ENCODE measurements at regions not wholly inside any gene's neighbourhood (a gene's known extent, or its start where the extent isn't known, plus 50 kb on each side); places are given as distances from the start of the nearest gene placed in this dataset.

DNA sequence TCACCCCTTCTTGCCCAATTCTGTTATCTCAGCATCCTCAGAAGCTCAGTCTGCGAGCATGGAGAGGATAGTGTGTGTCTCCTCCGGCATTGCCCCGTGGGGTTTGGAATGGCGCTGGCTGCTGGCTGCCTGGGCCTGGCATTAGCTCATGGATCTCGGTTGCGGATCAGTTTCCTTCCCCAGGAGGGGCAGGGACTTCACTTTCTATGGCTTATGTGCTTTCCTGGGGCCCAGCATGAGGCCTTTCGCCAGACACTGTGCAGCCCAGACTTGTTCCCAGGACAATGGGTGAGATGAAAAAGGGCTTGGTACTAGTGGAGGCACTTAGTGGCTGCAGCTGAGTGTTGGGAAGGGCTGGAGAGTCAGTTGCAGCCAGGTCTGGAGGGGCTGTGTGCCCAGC is 143.3 kb downstream of the GLI2 start:
- TF ChIP-seq, protein P1, sequence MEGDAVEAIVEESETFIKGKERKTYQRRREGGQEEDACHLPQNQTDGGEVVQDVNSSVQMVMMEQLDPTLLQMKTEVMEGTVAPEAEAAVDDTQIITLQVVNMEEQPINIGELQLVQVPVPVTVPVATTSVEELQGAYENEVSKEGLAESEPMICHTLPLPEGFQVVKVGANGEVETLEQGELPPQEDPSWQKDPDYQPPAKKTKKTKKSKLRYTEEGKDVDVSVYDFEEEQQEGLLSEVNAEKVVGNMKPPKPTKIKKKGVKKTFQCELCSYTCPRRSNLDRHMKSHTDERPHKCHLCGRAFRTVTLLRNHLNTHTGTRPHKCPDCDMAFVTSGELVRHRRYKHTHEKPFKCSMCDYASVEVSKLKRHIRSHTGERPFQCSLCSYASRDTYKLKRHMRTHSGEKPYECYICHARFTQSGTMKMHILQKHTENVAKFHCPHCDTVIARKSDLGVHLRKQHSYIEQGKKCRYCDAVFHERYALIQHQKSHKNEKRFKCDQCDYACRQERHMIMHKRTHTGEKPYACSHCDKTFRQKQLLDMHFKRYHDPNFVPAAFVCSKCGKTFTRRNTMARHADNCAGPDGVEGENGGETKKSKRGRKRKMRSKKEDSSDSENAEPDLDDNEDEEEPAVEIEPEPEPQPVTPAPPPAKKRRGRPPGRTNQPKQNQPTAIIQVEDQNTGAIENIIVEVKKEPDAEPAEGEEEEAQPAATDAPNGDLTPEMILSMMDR (conservative IDR thresholded peaks at IDR 0.05) = no peak
- H3K9ac ChIP-seq (ENCODE audit: extremely low read depth, low read length, poor library complexity, severe bottlenecking) = no peak overlapping the region
- Mint-ChIP-seq H3K27me3 (ENCODE audit: insufficient read depth) (no peaks in the 10 kb centered on the region), H3K9me3 (no peaks in the 10 kb centered on the region), H3K4me3 (no peak overlapping the region), H3K27ac (no peak overlapping the region), H3K4me1 (peaks cover 17% of the 10 kb centered on the region), H3K36me3 (ENCODE audit: low read depth) (no peaks in the 10 kb centered on the region)
- 92% methylated on average over 6 to 7 of the region's 7 CpGs for WGBS, 2 experiments (ENCODE audit: insufficient coverage in 1 of 2, insufficient read length in 1 of 2)
- no peak for DNase-seq
- H3K27ac ChIP-seq (ENCODE audit: low read depth, low read length) = peak overlapping the region; percentile 84
- no peaks in the 10 kb centered on the region for H3K4me1 ChIP-seq (ENCODE audit: control insufficient read depth, insufficient read depth, low read length)
- no peaks in the 10 kb centered on the region for H3K9me3 ChIP-seq (ENCODE audit: control insufficient read depth, low read length)
- H3K36me3 ChIP-seq (ENCODE audit: control insufficient read depth, insufficient read depth, low read length) = no peaks in the 10 kb centered on the region
- H3K27me3 ChIP-seq (ENCODE audit: control insufficient read depth, insufficient read depth, low read length, poor library complexity, severe bottlenecking) = no peaks in the 10 kb centered on the region
- H3K4me3 ChIP-seq (ENCODE audit: low read length) = no peak overlapping the region

DNA sequence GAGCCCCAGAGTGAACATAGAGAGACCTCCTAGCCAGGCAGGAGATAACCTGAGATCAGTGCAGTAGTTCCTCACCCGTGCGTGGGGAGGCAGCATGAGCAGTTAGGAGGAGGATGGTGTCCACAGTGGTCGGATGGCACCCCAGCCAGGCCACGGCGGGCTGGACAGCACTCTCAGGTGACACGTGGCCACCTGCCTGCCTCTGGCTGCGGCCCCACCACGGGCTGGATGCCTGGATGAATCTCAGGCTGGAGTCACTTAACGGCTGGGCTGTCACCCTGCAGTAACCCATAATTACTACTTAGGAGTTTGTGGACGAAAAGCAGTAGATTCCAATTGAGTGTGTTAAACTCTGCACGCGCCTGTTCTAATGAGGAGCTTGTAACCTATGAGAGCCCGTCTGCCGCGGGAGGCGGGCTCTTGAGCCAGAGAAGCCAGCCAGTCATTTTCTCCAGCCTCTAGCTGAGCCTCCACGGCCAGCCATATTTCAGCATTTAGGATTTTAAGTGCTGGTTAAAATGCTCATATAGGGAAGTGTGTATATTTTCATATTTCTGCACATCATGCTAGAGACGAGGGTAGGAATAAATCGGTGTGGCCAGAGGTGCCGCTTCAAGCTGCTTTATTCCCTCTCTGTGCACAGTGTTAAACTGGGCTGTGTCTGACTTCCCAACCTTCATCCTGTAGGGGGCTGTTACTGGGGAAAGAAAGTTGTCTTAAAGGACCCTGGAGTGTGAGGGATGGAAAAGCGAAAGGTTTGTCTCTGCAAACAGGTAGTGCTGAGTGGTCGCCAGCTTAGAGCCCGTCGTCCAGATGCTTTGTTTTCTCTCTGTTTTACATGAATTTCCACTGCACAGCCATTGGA is 144.0 kb downstream of the GLI2 start:
- no peak overlapping the region for H3K27ac Mint-ChIP-seq
- no peak overlapping the region for H3K9ac ChIP-seq (ENCODE audit: extremely low read depth, low read length, poor library complexity, severe bottlenecking)
- no peaks in the 10 kb centered on the region for H3K9me3 Mint-ChIP-seq

DNA sequence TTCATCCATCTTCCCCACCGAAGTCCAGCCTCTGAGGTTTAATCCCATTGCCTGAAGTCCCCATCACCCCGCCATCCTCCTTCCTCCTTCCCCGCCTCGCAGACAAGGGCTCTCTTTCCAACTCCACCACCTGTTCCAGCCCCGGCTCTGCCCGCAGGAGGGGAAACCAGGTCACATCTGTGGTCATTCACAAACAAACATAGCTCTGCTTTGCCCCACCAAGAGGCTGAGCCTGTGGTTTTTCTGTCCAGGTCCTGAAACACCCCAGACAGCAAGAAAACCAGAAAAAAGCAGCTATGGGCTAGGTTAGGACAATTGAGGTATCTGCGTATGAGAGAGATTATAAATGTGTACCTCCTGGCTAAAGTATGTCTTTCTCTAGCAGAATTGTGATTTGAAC is 144.7 kb downstream of the GLI2 start:
- no peaks in the 10 kb centered on the region for H3K27me3 Mint-ChIP-seq (ENCODE audit: insufficient read depth)
- no peak for DNase-seq
- Histone ChIP-seq H3K9me3 (ENCODE audit: control insufficient read depth, low read length) (no peaks in the 10 kb centered on the region), H3K27me3 (ENCODE audit: control insufficient read depth, insufficient read depth, low read length, poor library complexity, severe bottlenecking) (no peaks in the 10 kb centered on the region), H3K36me3 (ENCODE audit: control insufficient read depth, insufficient read depth, low read length) (no peaks in the 10 kb centered on the region), H3K9ac (ENCODE audit: extremely low read depth, low read length, poor library complexity, severe bottlenecking) (no peak overlapping the region), H3K4me3 (ENCODE audit: low read length) (no peak overlapping the region), H3K27ac (ENCODE audit: low read depth, low read length) (no peak overlapping the region), H3K4me1 (ENCODE audit: control insufficient read depth, insufficient read depth, low read length) (no peaks in the 10 kb centered on the region)
- H3K36me3 Mint-ChIP-seq (ENCODE audit: low read depth) = no peaks in the 10 kb centered on the region
- 93 to 98% methylated on average over 5 to 7 of the region's 7 CpGs for WGBS, 2 experiments (ENCODE audit: insufficient coverage in 1 of 2, insufficient read length in 1 of 2)
- H3K4me1 Mint-ChIP-seq = peaks cover 12% of the 10 kb centered on the region
- H3K4me3 Mint-ChIP-seq = no peak overlapping the region
- H3K9me3 Mint-ChIP-seq = no peaks in the 10 kb centered on the region
- no peak overlapping the region for H3K27ac Mint-ChIP-seq
- TF ChIP-seq, protein P1 (conservative IDR thresholded peaks at IDR 0.05) = no peak

More for the DNA sequence above, 144.0 kb downstream of the GLI2 start:
- DNase-seq = no peak
- no peaks in the 10 kb centered on the region for H3K4me1 ChIP-seq (ENCODE audit: control insufficient read depth, insufficient read depth, low read length)
- no peak overlapping the region for H3K4me3 Mint-ChIP-seq
- H3K9me3 ChIP-seq (ENCODE audit: control insufficient read depth, low read length) = no peaks in the 10 kb centered on the region
- H3K4me3 ChIP-seq (ENCODE audit: low read length) = no peak overlapping the region
- TF ChIP-seq, protein P1 (conservative IDR thresholded peaks at IDR 0.05) = peak; percentile 55
- 84 to 89% methylated on average over 16 to 24 of the region's 24 CpGs for WGBS, 2 experiments (ENCODE audit: insufficient coverage in 1 of 2, insufficient read length in 1 of 2)
- H3K27ac ChIP-seq (ENCODE audit: low read depth, low read length) = peak overlapping the region; percentile 84
- no peaks in the 10 kb centered on the region for H3K36me3 ChIP-seq (ENCODE audit: control insufficient read depth, insufficient read depth, low read length)
- H3K36me3 Mint-ChIP-seq (ENCODE audit: low read depth) = no peaks in the 10 kb centered on the region
- no peaks in the 10 kb centered on the region for H3K27me3 Mint-ChIP-seq (ENCODE audit: insufficient read depth)
- H3K4me1 Mint-ChIP-seq = peaks cover 13% of the 10 kb centered on the region
- H3K27me3 ChIP-seq (ENCODE audit: control insufficient read depth, insufficient read depth, low read length, poor library complexity, severe bottlenecking) = no peaks in the 10 kb centered on the region
